DOHH2 (cell line): ENCODE measurements at regions not wholly inside any gene's neighbourhood (a gene's known extent, or its start where the extent isn't known, plus 50 kb on each side); places are given as distances from the start of the nearest gene placed in this dataset.

ENCODE experiments used
- H3F3A ChIP-seq: fragments of 200-600 bp; sonication (generic), shearing (Covaris generic); 2 replicates; pipeline ENCODE4 v1.6.0; 2016; ENCODE audit warnings: antibody characterized with exemption, mild to moderate bottlenecking; ENCODE audit not compliant: control insufficient read depth, insufficient read depth
- H3K27ac ChIP-seq: fragments of 200-600 bp; sonication (generic); 2 replicates; pipeline ENCODE4 v1.5.1; 2014; ENCODE audit warnings: low read depth, mild to moderate bottlenecking, low read length, moderate library complexity
- H3K27me3 ChIP-seq: fragments of 200-600 bp; sonication (generic); 2 replicates; pipeline ENCODE4 v1.6.1; 2014; ENCODE audit warnings: mild to moderate bottlenecking, low read length, mixed read lengths; ENCODE audit not compliant: control insufficient read depth
- H3K36me3 ChIP-seq: fragments of 200-600 bp; sonication (generic); 2 replicates; pipeline ENCODE4 v1.6.1; 2014; ENCODE audit warnings: mild to moderate bottlenecking, low read length, moderate library complexity, mixed read lengths; ENCODE audit not compliant: control insufficient read depth
- H3K4me1 ChIP-seq: fragments of 200-600 bp; sonication (generic); 2 replicates; pipeline ENCODE4 v1.6.1; 2014; ENCODE audit warnings: mild to moderate bottlenecking, low read length, mixed read lengths; ENCODE audit not compliant: control insufficient read depth
- H3K4me2 ChIP-seq: fragments of 200-600 bp; sonication (generic); 2 replicates; pipeline ENCODE4 v1.6.0; 2014; ENCODE audit warnings: mild to moderate bottlenecking, low read length, moderate library complexity
- H3K4me3 ChIP-seq: fragments of 200-600 bp; sonication (generic); 2 replicates; pipeline ENCODE4 v1.5.1; 2014; ENCODE audit warnings: mild to moderate bottlenecking, low read length, mixed read lengths
- H3K79me2 ChIP-seq: fragments of 200-600 bp; sonication (generic); 2 replicates; pipeline ENCODE4 v1.6.1; 2014; ENCODE audit warnings: mild to moderate bottlenecking, low read length, mixed read lengths; ENCODE audit not compliant: control insufficient read depth
- H3K9me2 ChIP-seq: fragments of 200-600 bp; sonication (generic); replicated peaks from 2 replicates; pipeline ENCODE4 v1.6.1; 2014; ENCODE audit warnings: mild to moderate bottlenecking, low read length, mixed read lengths; ENCODE audit not compliant: control insufficient read depth
- H3K9me3 ChIP-seq: fragments of 200-600 bp; sonication (generic); 2 replicates; pipeline ENCODE4 v1.6.1; 2014; ENCODE audit warnings: antibody characterized with exemption, low read length, mixed read lengths; ENCODE audit not compliant: control insufficient read depth, insufficient read depth
- H4K20me1 ChIP-seq: fragments of 200-600 bp; sonication (generic); 2 replicates; pipeline ENCODE4 v1.6.0; 2014; ENCODE audit warnings: low read depth, mild to moderate bottlenecking, antibody characterized with exemption, low read length, moderate library complexity; ENCODE audit not compliant: control insufficient read depth, insufficient read depth
- CTCF ChIP-seq: fragments of 200-600 bp; sonication (generic); IDR thresholded peaks from one replicate; pipeline ENCODE4 v1.5.1; 2014; ENCODE audit warnings: antibody characterized with exemption, mild to moderate bottlenecking, low read depth, low read length; ENCODE audit not compliant: poor library complexity, severe bottlenecking
- EZH2phosphoT487 ChIP-seq: fragments of 200-600 bp; sonication (generic); IDR thresholded peaks from 2 replicates; pipeline ENCODE4 v1.6.1; 2017; ENCODE audit warnings: borderline replicate concordance, mild to moderate bottlenecking, antibody characterized with exemption, low read length, moderate library complexity, mixed read lengths

DNA sequence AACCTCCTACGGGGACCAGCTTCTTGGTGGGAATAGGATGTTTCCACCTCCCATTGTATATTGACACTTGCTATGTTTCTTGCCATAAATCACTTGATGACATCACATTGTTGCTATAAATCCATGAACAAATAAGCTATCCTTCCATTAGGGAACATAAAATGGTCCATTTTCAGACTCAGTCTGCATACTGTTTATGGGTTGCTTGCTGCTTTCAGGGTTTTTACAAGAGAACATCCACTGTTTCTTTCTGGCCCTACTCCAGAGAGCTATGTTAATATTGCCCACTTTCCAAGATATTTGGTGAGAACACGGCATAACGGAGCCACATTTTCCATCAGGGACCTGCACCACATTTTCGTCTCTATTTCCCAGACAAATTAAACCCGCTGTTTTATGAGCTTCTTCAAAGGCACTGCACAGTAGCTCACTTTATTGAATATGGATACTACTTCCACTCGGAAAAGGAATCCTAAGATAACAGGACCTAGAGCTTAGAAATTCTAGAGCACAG, 800.2 kb downstream of the KCNJ2 start:
- no peaks in the 10 kb centered on the region for H3F3A ChIP-seq

GRCh38 chr17:70976447-70976846, 807.1 kb downstream of the KCNJ2 start:
- Histone ChIP-seq H3K79me2 (no peaks in the 10 kb centered on the region), H3K4me2 (no peak overlapping the region), H3K9me2 (no peaks in the 10 kb centered on the region), H3K27me3 (no peaks in the 10 kb centered on the region), H3F3A (no peaks in the 10 kb centered on the region), H3K27ac (no peak overlapping the region), H3K4me1 (no peaks in the 10 kb centered on the region), H4K20me1 (no peaks in the 10 kb centered on the region), H3K4me3 (no peak overlapping the region), H3K9me3 (no peaks in the 10 kb centered on the region), H3K36me3 (no peaks in the 10 kb centered on the region)
- no peak for TF ChIP-seq CTCF
- TF ChIP-seq EZH2phosphoT487, result no peak

More for the DNA sequence above, 800.2 kb downstream of the KCNJ2 start:
- H4K20me1 ChIP-seq, result no peaks in the 10 kb centered on the region
- H3K4me1 ChIP-seq, result no peaks in the 10 kb centered on the region
- H3K27me3 ChIP-seq, result no peaks in the 10 kb centered on the region
- H3K9me2 ChIP-seq, result no peaks in the 10 kb centered on the region
- no peak overlapping the region for H3K27ac ChIP-seq
- H3K4me2 ChIP-seq, result no peak overlapping the region
- H3K79me2 ChIP-seq, result no peaks in the 10 kb centered on the region
- no peaks in the 10 kb centered on the region for H3K36me3 ChIP-seq
- no peaks in the 10 kb centered on the region; the same call in 1 of the 2 replicates for H3K9me3 ChIP-seq
- no peak overlapping the region for H3K4me3 ChIP-seq
- TF ChIP-seq CTCF (no peak), EZH2phosphoT487 (no peak)

DNA sequence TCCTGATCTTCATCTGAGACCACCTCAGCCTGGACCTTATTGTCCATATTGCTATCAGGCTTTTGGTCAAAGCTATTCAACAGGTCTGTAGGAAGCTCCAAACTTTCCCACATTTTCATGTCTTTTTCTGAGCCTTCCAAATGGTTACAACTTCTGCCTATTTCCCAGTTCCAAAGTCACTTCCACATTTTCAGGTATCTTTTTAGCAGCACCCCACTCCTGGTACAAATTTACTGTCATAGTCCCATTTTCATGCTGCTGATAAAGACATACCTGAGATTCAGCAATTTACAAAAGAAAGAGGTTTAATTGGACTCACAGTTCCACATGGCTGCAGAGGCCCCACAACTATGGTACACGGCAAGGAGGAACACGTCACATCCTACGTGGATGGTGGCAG, 815.5 kb downstream of the KCNJ2 start:
- H3F3A ChIP-seq, result no peaks in the 10 kb centered on the region
- no peak overlapping the region for H3K4me3 ChIP-seq
- H3K9me3 ChIP-seq, result no peaks in the 10 kb centered on the region
- H4K20me1 ChIP-seq, result no peaks in the 10 kb centered on the region
- TF ChIP-seq CTCF (no peak), EZH2phosphoT487 (no peak)
- H3K4me1 ChIP-seq, result no peaks in the 10 kb centered on the region
- no peak overlapping the region for H3K4me2 ChIP-seq
- no peaks in the 10 kb centered on the region for H3K27me3 ChIP-seq
- no peaks in the 10 kb centered on the region for H3K79me2 ChIP-seq
- H3K27ac ChIP-seq, result no peak overlapping the region
- H3K9me2 ChIP-seq, result no peaks in the 10 kb centered on the region
- H3K36me3 ChIP-seq, result no peaks in the 10 kb centered on the region
